ENCODE measurements at regions not wholly inside any gene's neighbourhood (a gene's known extent, or its start where the extent isn't known, plus 50 kb on each side); places are given as distances from the start of the nearest gene placed in this dataset.
"Not testable (repeated sequence)": the region's sequence is repeated elsewhere in the genome, so short reads cannot be mapped to it uniquely, and the experiment has no call there.

- Histone ChIP-seq H3K9me3 (no peaks in the 10 kb centered on the region), H3K4me3 (no peak overlapping the region), H3K27ac (no peak overlapping the region), H3K4me2 (no peak overlapping the region), H3K4me1 (no peaks in the 10 kb centered on the region)
- ATAC-seq (no peak), FAIRE-seq (no peak), DNase-seq (ENCODE audit: low read depth in 1 of 2, low spot score in 1 of 2) (no peak)
- CTCF ChIA-PET = no interaction called here
- TF ChIP-seq PHF8 (IDR thresholded peaks at IDR 0.05; ENCODE audit: borderline replicate concordance, low read depth) = no peak
- no peak for TF ChIP-seq FOSL2 (IDR thresholded peaks at IDR 0.05)
- no peak for TF ChIP-seq FOSL2 (CRISPR knock-in tag; IDR thresholded peaks at IDR 0.05)
- TF ChIP-seq, protein P1, sequence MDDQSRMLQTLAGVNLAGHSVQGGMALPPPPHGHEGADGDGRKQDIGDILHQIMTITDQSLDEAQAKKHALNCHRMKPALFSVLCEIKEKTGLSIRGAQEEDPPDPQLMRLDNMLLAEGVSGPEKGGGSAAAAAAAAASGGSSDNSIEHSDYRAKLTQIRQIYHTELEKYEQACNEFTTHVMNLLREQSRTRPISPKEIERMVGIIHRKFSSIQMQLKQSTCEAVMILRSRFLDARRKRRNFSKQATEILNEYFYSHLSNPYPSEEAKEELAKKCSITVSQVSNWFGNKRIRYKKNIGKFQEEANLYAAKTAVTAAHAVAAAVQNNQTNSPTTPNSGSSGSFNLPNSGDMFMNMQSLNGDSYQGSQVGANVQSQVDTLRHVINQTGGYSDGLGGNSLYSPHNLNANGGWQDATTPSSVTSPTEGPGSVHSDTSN (IDR thresholded peaks at IDR 0.05) = no peak
- no peak for TF ChIP-seq BCL3 (IDR thresholded peaks at IDR 0.05)
- no peak for TF ChIP-seq POLR2AphosphoS2 (conservative IDR thresholded peaks at IDR 0.05; ENCODE audit: low read length)
- no peak for TF ChIP-seq MAX (IDR thresholded peaks at IDR 0.05)
- no peak for TF ChIP-seq ZNF302 (CRISPR knock-in tag; IDR thresholded peaks at IDR 0.05)
- TF ChIP-seq CEBPB (IDR thresholded peaks at IDR 0.05) = no peak
- no peak for TF ChIP-seq EP300 (IDR thresholded peaks at IDR 0.05)
- 18% methylated on average over 3 of the region's 3 CpGs for WGBS (ENCODE audit: missing lambda C conversion rate)
- POLR2A ChIA-PET = no interaction called here
Observed at GRCh38 chr10:89981891-89982290, 280.5 kb downstream of the KIF20B start.

- CTCF ChIA-PET = no interaction called here
- FAIRE-seq = no peak
Observed at GRCh38 chr10:89985446-89985845, 284.1 kb downstream of the KIF20B start.

GRCh38 chr10:89988361-89988760, 287.0 kb downstream of the KIF20B start:
- not testable (repeated sequence) for FAIRE-seq

More at GRCh38 chr10:89985446-89985845, 284.1 kb downstream of the KIF20B start:
- H3K27ac ChIP-seq = no peak overlapping the region
- ATAC-seq (no peak), DNase-seq (ENCODE audit: low read depth in 1 of 2, low spot score in 1 of 2) (no peak)
- no peaks in the 10 kb centered on the region for H3K4me1 ChIP-seq
- no peak overlapping the region for H3K4me3 ChIP-seq
- WGBS (ENCODE audit: missing lambda C conversion rate) = 40% methylated on average over 7 of the region's 7 CpGs
- no peak overlapping the region for H3K4me2 ChIP-seq
- POLR2A ChIA-PET = no interaction called here
- TF ChIP-seq HMGXB4 (CRISPR knock-in tag; IDR thresholded peaks at IDR 0.05; ENCODE audit: borderline replicate concordance) (no peak), KDM5A (IDR thresholded peaks at IDR 0.05) (no peak), FOSL2 (IDR thresholded peaks at IDR 0.05) (no peak), FOSL2 (CRISPR knock-in tag; IDR thresholded peaks at IDR 0.05) (no peak), MAFK (IDR thresholded peaks at IDR 0.05; ENCODE audit: partially characterized antibody) (no peak), ZC3H11A (IDR thresholded peaks at IDR 0.05) (no peak), MAZ (IDR thresholded peaks at IDR 0.05; ENCODE audit: borderline replicate concordance, low read depth, low read length) (no peak), NR3C1 (IDR thresholded peaks at IDR 0.05) (no peak), FOSB (CRISPR knock-in tag; IDR thresholded peaks at IDR 0.05) (no peak), FOXS1 (CRISPR knock-in tag; IDR thresholded peaks at IDR 0.05) (no peak), USF2 (IDR thresholded peaks at IDR 0.05) (no peak), KDM1A (IDR thresholded peaks at IDR 0.05; ENCODE audit: low read depth) (no peak), POLR2AphosphoS2 (conservative IDR thresholded peaks at IDR 0.05; ENCODE audit: low read length) (no peak), PHF8 (IDR thresholded peaks at IDR 0.05; ENCODE audit: borderline replicate concordance, low read depth) (no peak), ZSCAN20 (CRISPR knock-in tag; IDR thresholded peaks at IDR 0.05) (no peak)
- no peaks in the 10 kb centered on the region; the same call in 2 of the 3 replicates for H3K9me3 ChIP-seq

More at GRCh38 chr10:89988361-89988760, 287.0 kb downstream of the KIF20B start:
- ATAC-seq; H3K9me3 ChIP-seq; POLR2A ChIA-PET; H3K4me2 ChIP-seq; H3K4me1 ChIP-seq; CTCF ChIA-PET; H3K27ac ChIP-seq; H3K4me3 ChIP-seq; DNase-seq (ENCODE audit: low read depth in 1 of 2, low spot score in 1 of 2): not testable (repeated sequence)
